Fibroblast of lung (primary cell): ENCODE measurements at regions not wholly inside any gene's neighbourhood (a gene's known extent, or its start where the extent isn't known, plus 50 kb on each side); places are given as distances from the start of the nearest gene placed in this dataset.

Source experiments
- EZH2 ChIP-seq: IDR thresholded peaks from 2 replicates; pipeline ENCODE4 v1.5.1; 2012; ENCODE audit warnings: low read length, control low read depth, mild to moderate bottlenecking; ENCODE audit errors: missing control alignments
- TF ChIP-seq, protein P1 (sequence below), 2 donors: IDR thresholded peaks in 1 of 2; conservative IDR thresholded peaks in 1 of 2; 1 replicate in 1 of 2; 2 replicates in 1 of 2; pipeline ENCODE4 v1.5.1; 2011 to 2012; ENCODE audit warnings: low read length in 2 of 2, control low read depth in 1 of 2, inconsistent platforms in 1 of 2, low read depth in 1 of 2, mild to moderate bottlenecking in 1 of 2

DNA sequence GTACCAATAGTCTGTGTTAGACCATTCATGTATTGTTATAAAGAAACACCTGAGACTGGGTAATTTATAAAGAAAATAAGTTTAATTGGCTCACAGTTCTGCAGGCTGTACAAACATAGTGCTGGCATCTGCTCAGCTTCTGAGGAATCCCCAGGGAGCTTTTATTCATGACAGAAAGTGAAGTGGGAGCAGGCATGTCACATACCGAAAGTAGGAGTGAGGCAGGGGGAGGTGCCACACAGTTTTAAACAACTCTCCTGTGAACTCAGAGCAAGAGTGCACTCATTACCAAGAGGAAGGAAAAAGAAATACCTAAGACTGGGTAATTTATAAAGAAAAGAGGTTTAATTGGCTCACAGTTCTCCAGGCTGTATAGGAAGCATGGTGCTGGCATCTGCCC lies 591.2 kb downstream of the PPP4R3C start:
- TF ChIP-seq, protein P1, sequence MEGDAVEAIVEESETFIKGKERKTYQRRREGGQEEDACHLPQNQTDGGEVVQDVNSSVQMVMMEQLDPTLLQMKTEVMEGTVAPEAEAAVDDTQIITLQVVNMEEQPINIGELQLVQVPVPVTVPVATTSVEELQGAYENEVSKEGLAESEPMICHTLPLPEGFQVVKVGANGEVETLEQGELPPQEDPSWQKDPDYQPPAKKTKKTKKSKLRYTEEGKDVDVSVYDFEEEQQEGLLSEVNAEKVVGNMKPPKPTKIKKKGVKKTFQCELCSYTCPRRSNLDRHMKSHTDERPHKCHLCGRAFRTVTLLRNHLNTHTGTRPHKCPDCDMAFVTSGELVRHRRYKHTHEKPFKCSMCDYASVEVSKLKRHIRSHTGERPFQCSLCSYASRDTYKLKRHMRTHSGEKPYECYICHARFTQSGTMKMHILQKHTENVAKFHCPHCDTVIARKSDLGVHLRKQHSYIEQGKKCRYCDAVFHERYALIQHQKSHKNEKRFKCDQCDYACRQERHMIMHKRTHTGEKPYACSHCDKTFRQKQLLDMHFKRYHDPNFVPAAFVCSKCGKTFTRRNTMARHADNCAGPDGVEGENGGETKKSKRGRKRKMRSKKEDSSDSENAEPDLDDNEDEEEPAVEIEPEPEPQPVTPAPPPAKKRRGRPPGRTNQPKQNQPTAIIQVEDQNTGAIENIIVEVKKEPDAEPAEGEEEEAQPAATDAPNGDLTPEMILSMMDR (conservative IDR thresholded peaks at IDR 0.05 in 1 of 2, IDR thresholded peaks at IDR 0.05 in 1 of 2; ENCODE audit: low read depth in 1 of 2, low read length in 2 of 2) = no peak
- TF ChIP-seq EZH2 = no peak
